OCI-LY1 (cell line): ENCODE measurements at regions not wholly inside any gene's neighbourhood (a gene's known extent, or its start where the extent isn't known, plus 50 kb on each side); places are given as distances from the start of the nearest gene placed in this dataset.

Experiments used
- H2AFZ ChIP-seq: fragments of 200-600 bp; sonication (generic), shearing (Covaris generic); 2 replicates; pipeline ENCODE4 v1.6.0; 2014; ENCODE audit warnings: antibody characterized with exemption, mild to moderate bottlenecking, low read length
- H3F3A ChIP-seq: fragments of 200-600 bp; sonication (generic), shearing (Covaris generic); 2 replicates; pipeline ENCODE4 v1.6.0; 2014; ENCODE audit warnings: mild to moderate bottlenecking, antibody characterized with exemption, low read length, moderate library complexity; ENCODE audit not compliant: insufficient read depth
- H3K27ac ChIP-seq: fragments of 200-600 bp; sonication (generic); 2 replicates; pipeline ENCODE4 v1.5.1; 2014; ENCODE audit warnings: low read length, mixed run types, mild to moderate bottlenecking, low read depth; ENCODE audit not compliant: poor library complexity, severe bottlenecking
- H3K27me3 ChIP-seq: fragments of 200-600 bp; sonication (generic); 2 replicates; pipeline ENCODE4 v1.6.0; 2014; ENCODE audit warnings: antibody characterized with exemption, mild to moderate bottlenecking, low read length, moderate library complexity; ENCODE audit not compliant: insufficient read depth
- H3K36me3 ChIP-seq: fragments of 200-600 bp; sonication (generic); 2 replicates; pipeline ENCODE4 v1.6.1; 2014; ENCODE audit warnings: mild to moderate bottlenecking, antibody characterized with exemption, low read length, moderate library complexity, mixed read lengths; ENCODE audit not compliant: insufficient read depth
- H3K4me1 ChIP-seq: fragments of 200-600 bp; sonication (generic); 2 replicates; pipeline ENCODE4 v1.5.1; 2014; ENCODE audit warnings: mild to moderate bottlenecking, low read length, moderate library complexity; ENCODE audit not compliant: insufficient read depth, severe bottlenecking
- H3K4me2 ChIP-seq: fragments of 200-600 bp; sonication (generic), shearing (Covaris generic); 2 replicates; pipeline ENCODE4 v1.6.1; 2014; ENCODE audit warnings: low read length
- H3K4me3 ChIP-seq: fragments of 200-600 bp; sonication (generic); 2 replicates; pipeline ENCODE4 v1.5.1; 2014; ENCODE audit warnings: low read length, low read depth, mild to moderate bottlenecking, mixed read lengths; ENCODE audit not compliant: poor library complexity, severe bottlenecking
- H3K79me2 ChIP-seq: fragments of 200-600 bp; shearing (Covaris generic); 2 replicates; pipeline ENCODE4 v1.6.1; 2016; ENCODE audit warnings: mixed run types, low read length, mixed read lengths; ENCODE audit not compliant: insufficient read depth
- H3K9ac ChIP-seq: fragments of 200-600 bp; sonication (generic), shearing (Covaris generic); 2 replicates; pipeline ENCODE4 v1.6.1; 2014; ENCODE audit warnings: mild to moderate bottlenecking, low read length, mixed read lengths
- H3K9me2 ChIP-seq: fragments of 200-600 bp; sonication (generic), shearing (Covaris generic); 2 replicates; pipeline ENCODE4 v1.6.1; 2014; ENCODE audit warnings: low read depth, mild to moderate bottlenecking, low read length, mixed read lengths
- H3K9me3 ChIP-seq: fragments of 200-600 bp; shearing (Covaris generic); 2 replicates; pipeline ENCODE4 v1.6.1; 2014; ENCODE audit warnings: low read length, mixed read lengths
- H4K20me1 ChIP-seq: fragments of 200-600 bp; sonication (generic), shearing (Covaris generic); 2 replicates; pipeline ENCODE4 v1.6.0; 2016; ENCODE audit warnings: mild to moderate bottlenecking, low read length; ENCODE audit not compliant: insufficient read depth
- EZH2 ChIP-seq: fragments of 200-600 bp; sonication (generic), shearing (Covaris generic); IDR thresholded peaks from 2 replicates; pipeline ENCODE4 v1.8.0; 2017; ENCODE audit warnings: borderline replicate concordance, mixed run types, mild to moderate bottlenecking, antibody characterized with exemption, low read length, moderate library complexity, mixed read lengths
- TF ChIP-seq, protein P1 (sequence below): fragments of 200-600 bp; sonication (generic), shearing (Covaris generic); IDR thresholded peaks from 2 replicates; pipeline ENCODE4 v1.5.1; 2017; ENCODE audit warnings: mild to moderate bottlenecking, antibody characterized with exemption, low read length, moderate library complexity, mixed read lengths

- H3K36me3 ChIP-seq, result peaks cover 5% of the 10 kb centered on the region; the same call in 1 of the 2 replicates
- no peaks in the 10 kb centered on the region for H3K27me3 ChIP-seq
- H2AFZ ChIP-seq, result no peak overlapping the region
- H3K4me3 ChIP-seq, result peak overlapping the region; percentile 18
- peaks cover 99% of the 10 kb centered on the region for H3K4me1 ChIP-seq
- H3F3A ChIP-seq, result peaks cover 9% of the 10 kb centered on the region; the same call in 1 of the 2 replicates
- H3K9ac ChIP-seq, result peak overlapping the region; percentile 59
- no peaks in the 10 kb centered on the region for H3K9me2 ChIP-seq
- no peaks in the 10 kb centered on the region for H4K20me1 ChIP-seq
- TF ChIP-seq, protein P1, sequence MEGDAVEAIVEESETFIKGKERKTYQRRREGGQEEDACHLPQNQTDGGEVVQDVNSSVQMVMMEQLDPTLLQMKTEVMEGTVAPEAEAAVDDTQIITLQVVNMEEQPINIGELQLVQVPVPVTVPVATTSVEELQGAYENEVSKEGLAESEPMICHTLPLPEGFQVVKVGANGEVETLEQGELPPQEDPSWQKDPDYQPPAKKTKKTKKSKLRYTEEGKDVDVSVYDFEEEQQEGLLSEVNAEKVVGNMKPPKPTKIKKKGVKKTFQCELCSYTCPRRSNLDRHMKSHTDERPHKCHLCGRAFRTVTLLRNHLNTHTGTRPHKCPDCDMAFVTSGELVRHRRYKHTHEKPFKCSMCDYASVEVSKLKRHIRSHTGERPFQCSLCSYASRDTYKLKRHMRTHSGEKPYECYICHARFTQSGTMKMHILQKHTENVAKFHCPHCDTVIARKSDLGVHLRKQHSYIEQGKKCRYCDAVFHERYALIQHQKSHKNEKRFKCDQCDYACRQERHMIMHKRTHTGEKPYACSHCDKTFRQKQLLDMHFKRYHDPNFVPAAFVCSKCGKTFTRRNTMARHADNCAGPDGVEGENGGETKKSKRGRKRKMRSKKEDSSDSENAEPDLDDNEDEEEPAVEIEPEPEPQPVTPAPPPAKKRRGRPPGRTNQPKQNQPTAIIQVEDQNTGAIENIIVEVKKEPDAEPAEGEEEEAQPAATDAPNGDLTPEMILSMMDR, result no peak
- no peak for TF ChIP-seq EZH2
- H3K4me2 ChIP-seq, result peak overlapping the region; percentile 59
- H3K9me3 ChIP-seq, result no peaks in the 10 kb centered on the region
- H3K27ac ChIP-seq, result peak overlapping the region; percentile 97
- H3K79me2 ChIP-seq, result no peaks in the 10 kb centered on the region
These were observed 190.4 kb upstream of the BCL6 start for GRCh38 chr3:187935623-187936156.

DNA sequence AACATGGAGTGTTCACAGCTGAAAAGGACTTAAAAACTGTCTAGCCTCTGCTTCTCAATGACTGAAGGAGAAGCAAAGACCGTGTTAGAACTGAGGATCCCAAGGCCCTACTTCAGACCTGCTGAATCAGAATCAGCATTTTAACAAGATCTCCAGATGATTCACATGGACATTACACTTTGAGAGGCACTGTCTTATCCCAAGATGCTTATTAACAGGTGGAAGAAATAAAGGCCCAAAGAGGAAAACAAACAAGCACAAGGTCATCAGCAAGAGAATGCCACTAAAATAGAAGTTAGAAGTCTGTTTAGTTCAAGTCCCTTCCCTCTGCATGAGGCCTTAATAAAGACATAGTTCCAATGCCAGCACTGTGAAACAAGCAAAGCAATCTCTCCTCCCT lies 191.4 kb upstream of the BCL6 start:
- peaks cover 99% of the 10 kb centered on the region for H3K4me1 ChIP-seq
- H3K4me2 ChIP-seq, result peak overlapping the region; percentile 59; the same call in 1 of the 2 replicates
- H4K20me1 ChIP-seq, result no peaks in the 10 kb centered on the region
- H3K9ac ChIP-seq, result peak overlapping the region; percentile 59
- no peaks in the 10 kb centered on the region for H3K9me2 ChIP-seq
- H2AFZ ChIP-seq, result no peak overlapping the region
- H3K27me3 ChIP-seq, result no peaks in the 10 kb centered on the region
- peak overlapping the region; percentile 97 for H3K27ac ChIP-seq
- H3K9me3 ChIP-seq, result no peaks in the 10 kb centered on the region
- peaks cover 9% of the 10 kb centered on the region; the same call in 1 of the 2 replicates for H3F3A ChIP-seq
- H3K79me2 ChIP-seq, result no peaks in the 10 kb centered on the region
- no peak overlapping the region for H3K4me3 ChIP-seq
- TF ChIP-seq, protein P1, result no peak
- TF ChIP-seq EZH2, result no peak
- H3K36me3 ChIP-seq, result no peaks in the 10 kb centered on the region; the same call in 1 of the 2 replicates

- Histone ChIP-seq H3K4me3 (no peak overlapping the region), H3F3A (peaks cover 4% of the 10 kb centered on the region; the same call in 1 of the 2 replicates), H3K36me3 (no peaks in the 10 kb centered on the region)
These were observed 194.6 kb upstream of the BCL6 start for GRCh38 chr3:187939891-187940290.

More at GRCh38 chr3:187939891-187940290, 194.6 kb upstream of the BCL6 start:
- H3K9me3 ChIP-seq, result no peaks in the 10 kb centered on the region
- peaks cover 100% of the 10 kb centered on the region for H3K4me1 ChIP-seq
- H2AFZ ChIP-seq, result no peak overlapping the region
- TF ChIP-seq, protein P1, result no peak
- no peak for TF ChIP-seq EZH2
- H3K27ac ChIP-seq, result peak overlapping the region; percentile 97
- no peaks in the 10 kb centered on the region for H3K27me3 ChIP-seq
- H3K9me2 ChIP-seq, result no peaks in the 10 kb centered on the region
- H4K20me1 ChIP-seq, result no peaks in the 10 kb centered on the region
- no peaks in the 10 kb centered on the region for H3K79me2 ChIP-seq
- peak overlapping the region; percentile 38 for H3K4me2 ChIP-seq
- H3K9ac ChIP-seq, result peak overlapping the region; percentile 88
